ENCODE measurements at regions not wholly inside any gene's neighbourhood (a gene's known extent, or its start where the extent isn't known, plus 50 kb on each side); places are given as distances from the start of the nearest gene placed in this dataset.

- TF ChIP-seq POLR2A (IDR thresholded peaks at IDR 0.05): no peak
- TF ChIP-seq, protein P1, sequence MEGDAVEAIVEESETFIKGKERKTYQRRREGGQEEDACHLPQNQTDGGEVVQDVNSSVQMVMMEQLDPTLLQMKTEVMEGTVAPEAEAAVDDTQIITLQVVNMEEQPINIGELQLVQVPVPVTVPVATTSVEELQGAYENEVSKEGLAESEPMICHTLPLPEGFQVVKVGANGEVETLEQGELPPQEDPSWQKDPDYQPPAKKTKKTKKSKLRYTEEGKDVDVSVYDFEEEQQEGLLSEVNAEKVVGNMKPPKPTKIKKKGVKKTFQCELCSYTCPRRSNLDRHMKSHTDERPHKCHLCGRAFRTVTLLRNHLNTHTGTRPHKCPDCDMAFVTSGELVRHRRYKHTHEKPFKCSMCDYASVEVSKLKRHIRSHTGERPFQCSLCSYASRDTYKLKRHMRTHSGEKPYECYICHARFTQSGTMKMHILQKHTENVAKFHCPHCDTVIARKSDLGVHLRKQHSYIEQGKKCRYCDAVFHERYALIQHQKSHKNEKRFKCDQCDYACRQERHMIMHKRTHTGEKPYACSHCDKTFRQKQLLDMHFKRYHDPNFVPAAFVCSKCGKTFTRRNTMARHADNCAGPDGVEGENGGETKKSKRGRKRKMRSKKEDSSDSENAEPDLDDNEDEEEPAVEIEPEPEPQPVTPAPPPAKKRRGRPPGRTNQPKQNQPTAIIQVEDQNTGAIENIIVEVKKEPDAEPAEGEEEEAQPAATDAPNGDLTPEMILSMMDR (IDR thresholded peaks at IDR 0.05 in 4 of 5, conservative IDR thresholded peaks at IDR 0.05 in 1 of 5): no peak
These were observed 65.2 kb upstream of the SPIN1 start for GRCh38 chr9:88322906-88323566.

Data from gastrocnemius medialis (tissue), 4 donors.